ENCODE measurements at regions not wholly inside any gene's neighbourhood (a gene's known extent, or its start where the extent isn't known, plus 50 kb on each side); places are given as distances from the start of the nearest gene placed in this dataset.

- no peaks in the 10 kb centered on the region for H3K27me3 ChIP-seq
- H3K9me3 ChIP-seq (ENCODE audit: low read depth) = no peaks in the 10 kb centered on the region
- H3K27ac ChIP-seq = no peak overlapping the region
- no peaks in the 10 kb centered on the region for H3K79me2 ChIP-seq
- 76% methylated on average over 2 of the region's 2 CpGs for WGBS (ENCODE audit: low lambda C conversion rate, missing lambda C conversion rate)
- no peak overlapping the region for H3K4me2 ChIP-seq
- no peaks in the 10 kb centered on the region for H3K9me2 ChIP-seq (replicated peaks; ENCODE audit: insufficient read depth)
- H2AFZ ChIP-seq = no peak overlapping the region
- H3K36me3 ChIP-seq (replicated peaks; ENCODE audit: insufficient read depth, low read depth) = no peaks in the 10 kb centered on the region
- TF ChIP-seq CTCF (IDR thresholded peaks at IDR 0.05; ENCODE audit: poor library complexity) (no peak), EZH2phosphoT487 (IDR thresholded peaks at IDR 0.05; ENCODE audit: low read depth, severe bottlenecking, unreplicated experiment) (no peak), EZH2 (IDR thresholded peaks at IDR 0.05; ENCODE audit: borderline replicate concordance) (no peak)
- H3K4me3 ChIP-seq = no peak overlapping the region
- no peaks in the 10 kb centered on the region for H3K4me1 ChIP-seq (ENCODE audit: insufficient read depth)
- DNase-seq (ENCODE audit: low spot score) = no peak
- H4K20me1 ChIP-seq (ENCODE audit: insufficient read depth, poor library complexity, severe bottlenecking) = no peaks in the 10 kb centered on the region
These were observed 358.1 kb downstream of the COG6 start for GRCh38 chr13:40013554-40013953.

- DNase-seq (ENCODE audit: low spot score) = no peak
- no peaks in the 10 kb centered on the region for H3K9me3 ChIP-seq (ENCODE audit: low read depth)
- H3K9me2 ChIP-seq (replicated peaks; ENCODE audit: insufficient read depth) = no peaks in the 10 kb centered on the region
- H3K4me2 ChIP-seq = no peak overlapping the region
- no peak overlapping the region for H2AFZ ChIP-seq
- H3K4me3 ChIP-seq = no peak overlapping the region
- no peak overlapping the region for H3K27ac ChIP-seq
- no peaks in the 10 kb centered on the region for H3K4me1 ChIP-seq (ENCODE audit: insufficient read depth)
- 87% methylated on average over 7 of the region's 7 CpGs for WGBS (ENCODE audit: low lambda C conversion rate, missing lambda C conversion rate)
- H3K27me3 ChIP-seq = no peaks in the 10 kb centered on the region
- no peaks in the 10 kb centered on the region for H3K79me2 ChIP-seq
- no peaks in the 10 kb centered on the region for H4K20me1 ChIP-seq (ENCODE audit: insufficient read depth, poor library complexity, severe bottlenecking)
- TF ChIP-seq EZH2phosphoT487 (IDR thresholded peaks at IDR 0.05; ENCODE audit: low read depth, severe bottlenecking, unreplicated experiment) = no peak
- TF ChIP-seq CTCF (IDR thresholded peaks at IDR 0.05; ENCODE audit: poor library complexity) = no peak
- no peak for TF ChIP-seq EZH2 (IDR thresholded peaks at IDR 0.05; ENCODE audit: borderline replicate concordance)
- no peaks in the 10 kb centered on the region for H3K36me3 ChIP-seq (replicated peaks; ENCODE audit: insufficient read depth, low read depth)
These were observed 361.6 kb downstream of the COG6 start for GRCh38 chr13:40016953-40017660.

- H3K4me3 ChIP-seq = no peak overlapping the region
- no peak for DNase-seq (ENCODE audit: low spot score)
- no peaks in the 10 kb centered on the region for H3K79me2 ChIP-seq
- no peak overlapping the region for H3K27ac ChIP-seq
- H4K20me1 ChIP-seq (ENCODE audit: insufficient read depth, poor library complexity, severe bottlenecking) = no peaks in the 10 kb centered on the region
- H3K4me1 ChIP-seq (ENCODE audit: insufficient read depth) = no peaks in the 10 kb centered on the region
- no peaks in the 10 kb centered on the region for H3K9me2 ChIP-seq (replicated peaks; ENCODE audit: insufficient read depth)
- no peak overlapping the region for H3K4me2 ChIP-seq
- H2AFZ ChIP-seq = no peak overlapping the region
- 74% methylated on average over 6 of the region's 6 CpGs for WGBS (ENCODE audit: low lambda C conversion rate, missing lambda C conversion rate)
- no peaks in the 10 kb centered on the region for H3K36me3 ChIP-seq (replicated peaks; ENCODE audit: insufficient read depth, low read depth)
- no peaks in the 10 kb centered on the region for H3K27me3 ChIP-seq
- no peaks in the 10 kb centered on the region for H3K9me3 ChIP-seq (ENCODE audit: low read depth)
- TF ChIP-seq CTCF (IDR thresholded peaks at IDR 0.05; ENCODE audit: poor library complexity) (no peak), EZH2phosphoT487 (IDR thresholded peaks at IDR 0.05; ENCODE audit: low read depth, severe bottlenecking, unreplicated experiment) (no peak), EZH2 (IDR thresholded peaks at IDR 0.05; ENCODE audit: borderline replicate concordance) (no peak)
These were observed 362.3 kb downstream of the COG6 start for GRCh38 chr13:40017662-40018262.
